PC-9 (cell line): ENCODE measurements at regions not wholly inside any gene's neighbourhood (a gene's known extent, or its start where the extent isn't known, plus 50 kb on each side); places are given as distances from the start of the nearest gene placed in this dataset.

ENCODE experiments used
- BruUV-seq: library from RNA; stranded (reverse); fragments of 400-500 nt; replicated peaks from 2 replicates; lab custom pipeline; 2021; lab: Mats Ljungman, UMichigan
- CTCF ChIA-PET: fragments of 300-600 bp; sonication (Branson Sonifier 250); formaldehyde crosslinking; loops from one replicate; lab custom pipeline; 2022; ENCODE audit warnings: antibody characterized with exemption; lab: Charles Lee
- POLR2A ChIA-PET: fragments of 300-600 bp; sonication (Branson Sonifier 250); formaldehyde crosslinking; loops from one replicate; lab custom pipeline; 2022; ENCODE audit warnings: antibody characterized with exemption; ENCODE audit not compliant: unreplicated experiment; lab: Charles Lee
- DNase-seq, 2 experiments: peaks; one replicate each; pipeline versions ENCODE4 v3.0.0 to v3.0.0-alpha.2; 2015 to 2022; ENCODE audit warnings: mixed read lengths in 1 of 2
- H2AFZ ChIP-seq: fragments of 200-600 bp; sonication (generic); 2 replicates; pipeline ENCODE4 v1.8.1; 2017; ENCODE audit warnings: antibody characterized with exemption
- H3F3A ChIP-seq: fragments of 200-600 bp; sonication (generic); 2 replicates; pipeline ENCODE4 v1.8.1; 2017; ENCODE audit warnings: antibody characterized with exemption, mild to moderate bottlenecking, low read depth; ENCODE audit not compliant: insufficient read depth
- H3K27ac ChIP-seq: fragments of 200-600 bp; sonication (generic); 2 replicates; pipeline ENCODE4 v1.6.1; 2016; ENCODE audit warnings: mixed run types
- H3K27me3 ChIP-seq: fragments of 200-600 bp; sonication (generic); 2 replicates; pipeline ENCODE4 v1.6.1; 2016; ENCODE audit warnings: low read depth, mixed run types; ENCODE audit not compliant: insufficient read depth
- H3K36me3 ChIP-seq: fragments of 200-600 bp; sonication (generic); 2 replicates; pipeline ENCODE4 v1.6.1; 2016; ENCODE audit warnings: low read depth, mixed run types
- H3K4me1 ChIP-seq: fragments of 200-600 bp; sonication (generic); replicated peaks from 2 replicates; pipeline ENCODE4 v1.6.1; 2016; ENCODE audit warnings: mixed run types; ENCODE audit not compliant: insufficient read depth
- H3K4me2 ChIP-seq: fragments of 200-600 bp; sonication (generic); 2 replicates; pipeline ENCODE4 v1.6.1; 2017; ENCODE audit warnings: mixed run types
- H3K4me3 ChIP-seq: fragments of 200-600 bp; sonication (generic); 2 replicates; pipeline ENCODE4 v1.6.1; 2016; ENCODE audit warnings: mixed run types
- H3K79me2 ChIP-seq: fragments of 200-600 bp; sonication (generic); 2 replicates; pipeline ENCODE4 v1.6.1; 2017; ENCODE audit warnings: low read depth, mixed run types
- H3K9me2 ChIP-seq: fragments of 200-600 bp; sonication (generic); 2 replicates; pipeline ENCODE4 v1.8.1; 2017; ENCODE audit warnings: mild to moderate bottlenecking; ENCODE audit not compliant: insufficient read depth
- H3K9me3 ChIP-seq: fragments of 200-600 bp; sonication (generic); 2 replicates; pipeline ENCODE4 v1.8.1; 2016; ENCODE audit warnings: low read depth; ENCODE audit not compliant: insufficient read depth
- H4K20me1 ChIP-seq: fragments of 200-600 bp; sonication (generic); 2 replicates; pipeline ENCODE4 v1.8.1; 2017; ENCODE audit not compliant: insufficient read depth
- CTCF ChIP-seq: fragments of 200-600 bp; sonication (generic); conservative IDR thresholded peaks from 2 replicates; pipeline ENCODE4 v1.6.1; 2017; ENCODE audit warnings: mixed run types, antibody characterized with exemption, mild to moderate bottlenecking, moderate library complexity
- EZH2 ChIP-seq: fragments of 200-600 bp; sonication (generic); IDR thresholded peaks from 2 replicates; pipeline ENCODE4 v1.8.0; 2017; ENCODE audit warnings: antibody characterized with exemption, low read depth
- intact Hi-C: fragments of 100-400 bp; cut with micrococcal nuclease; formaldehyde crosslinking; loops from one replicate; pipeline ENCODE4 v1.10.0; 2022; ENCODE audit not compliant: unreplicated experiment

- H2AFZ ChIP-seq, result no peak overlapping the region
- no peaks in the 10 kb centered on the region for H3K9me2 ChIP-seq
- ChIA-PET CTCF (no interaction called here), POLR2A (no interaction called here)
- no peak for DNase-seq
- no peak overlapping the region for H3K27ac ChIP-seq
- BruUV-seq, result no TSS peak
- no peaks in the 10 kb centered on the region for H4K20me1 ChIP-seq
- no peaks in the 10 kb centered on the region for H3K4me1 ChIP-seq
- intact Hi-C loops, result no loop called here
- peaks cover 21% of the 10 kb centered on the region for H3K27me3 ChIP-seq
- no peak overlapping the region for H3K4me2 ChIP-seq
- H3K79me2 ChIP-seq, result no peaks in the 10 kb centered on the region
- no peaks in the 10 kb centered on the region for H3K9me3 ChIP-seq
- no peaks in the 10 kb centered on the region for H3K36me3 ChIP-seq
- no peaks in the 10 kb centered on the region for H3F3A ChIP-seq
- H3K4me3 ChIP-seq, result no peak overlapping the region
- TF ChIP-seq EZH2 (no peak), CTCF (no peak)
Measured at GRCh38 chr15:31216215-31216911, 110.3 kb upstream of the KLF13 start.

GRCh38 chr15:31217067-31217466, 109.6 kb upstream of the KLF13 start:
- no peaks in the 10 kb centered on the region for H3F3A ChIP-seq
- no peak for DNase-seq
- no peak overlapping the region for H3K4me2 ChIP-seq
- H3K36me3 ChIP-seq, result no peaks in the 10 kb centered on the region
- H3K4me1 ChIP-seq, result no peaks in the 10 kb centered on the region
- no peaks in the 10 kb centered on the region for H3K9me2 ChIP-seq
- H3K4me3 ChIP-seq, result no peak overlapping the region
- POLR2A ChIA-PET, result no interaction called here
- no TSS peak for BruUV-seq
- intact Hi-C loops, result no loop called here
- no peaks in the 10 kb centered on the region for H4K20me1 ChIP-seq
- no peak overlapping the region for H3K27ac ChIP-seq
- H3K79me2 ChIP-seq, result no peaks in the 10 kb centered on the region
- H2AFZ ChIP-seq, result no peak overlapping the region
- H3K27me3 ChIP-seq, result peaks cover 27% of the 10 kb centered on the region
- no peaks in the 10 kb centered on the region for H3K9me3 ChIP-seq
- TF ChIP-seq EZH2, result no peak
- CTCF ChIA-PET, result no interaction called here

GRCh38 chr15:31217566-31218270, 108.9 kb upstream of the KLF13 start:
- Histone ChIP-seq H2AFZ (no peak overlapping the region), H3K9me3 (no peaks in the 10 kb centered on the region), H3K27ac (no peak overlapping the region), H3K4me3 (no peak overlapping the region), H3K27me3 (peaks cover 34% of the 10 kb centered on the region), H3F3A (no peaks in the 10 kb centered on the region), H3K4me2 (no peak overlapping the region), H3K9me2 (no peaks in the 10 kb centered on the region), H3K36me3 (no peaks in the 10 kb centered on the region), H3K4me1 (no peaks in the 10 kb centered on the region), H4K20me1 (no peaks in the 10 kb centered on the region), H3K79me2 (no peaks in the 10 kb centered on the region)
- CTCF ChIA-PET, result no interaction called here
- no peak for DNase-seq
- BruUV-seq, result no TSS peak
- POLR2A ChIA-PET, result no interaction called here
- intact Hi-C loops, result no loop called here
- no peak for TF ChIP-seq CTCF
- TF ChIP-seq EZH2, result no peak
